ENCODE measurements at regions not wholly inside any gene's neighbourhood (a gene's known extent, or its start where the extent isn't known, plus 50 kb on each side); places are given as distances from the start of the nearest gene placed in this dataset.

- no peak for TF ChIP-seq PHF20 (CRISPR knock-in tag; IDR thresholded peaks at IDR 0.05)
- TF ChIP-seq FOXO1 (CRISPR knock-in tag; IDR thresholded peaks at IDR 0.05), result no peak
- no peak for TF ChIP-seq ZNF207 (IDR thresholded peaks at IDR 0.05; ENCODE audit: borderline replicate concordance)
- no peak for TF ChIP-seq PTBP1 (IDR thresholded peaks at IDR 0.05; ENCODE audit: low read depth, low read length, poor library complexity, severe bottlenecking)
- TF ChIP-seq SAP130 (CRISPR knock-in tag; IDR thresholded peaks at IDR 0.05; ENCODE audit: low read depth), result no peak
- TF ChIP-seq KAT7 (CRISPR knock-in tag; IDR thresholded peaks at IDR 0.05; ENCODE audit: borderline replicate concordance), result no peak
- TF ChIP-seq ZNF138 (CRISPR knock-in tag; IDR thresholded peaks at IDR 0.05; ENCODE audit: low read depth), result no peak
- TF ChIP-seq FIP1L1 (IDR thresholded peaks at IDR 0.05; ENCODE audit: borderline replicate concordance, insufficient read depth, low read depth, low read length), result no peak
- no peak for TF ChIP-seq EP300 (IDR thresholded peaks at IDR 0.05; ENCODE audit: low read depth in 2 of 2, low read length in 2 of 2)
- TF ChIP-seq EP300 (CRISPR knock-in tag; IDR thresholded peaks at IDR 0.05; ENCODE audit: borderline replicate concordance), result no peak
- TF ChIP-seq MIER2 (CRISPR knock-in tag; IDR thresholded peaks at IDR 0.05), result no peak
- no peak for TF ChIP-seq PCBP1 (IDR thresholded peaks at IDR 0.05; ENCODE audit: borderline replicate concordance, low read depth, low read length)
- no peak for TF ChIP-seq MTF1 (CRISPR knock-in tag; IDR thresholded peaks at IDR 0.05)
These were observed 738.4 kb upstream of the RGS18 start for GRCh38 chr1:191419842-191420241.

Measured in HepG2 (cell line).